Endothelial cell of umbilical vein (primary cell): ENCODE measurements at regions not wholly inside any gene's neighbourhood (a gene's known extent, or its start where the extent isn't known, plus 50 kb on each side); places are given as distances from the start of the nearest gene placed in this dataset.

ENCODE experiments used
- BruUV-seq: library from RNA; stranded (reverse); fragments of 400-500 nt; replicated peaks from 2 replicates; lab custom pipeline; 2021; lab: Mats Ljungman, UMichigan
- CTCF ChIA-PET: fragments of 300-600, 350-600 bp; sonication (Branson Sonifier 250); formaldehyde crosslinking; loops from one replicate; lab custom pipeline; 2021; ENCODE audit warnings: antibody characterized with exemption, inconsistent platforms; lab: Charles Lee
- POLR2A ChIA-PET: fragments of 300-600, 350-600 bp; sonication (Branson Sonifier 250); formaldehyde crosslinking; loops from one replicate; lab custom pipeline; 2021; ENCODE audit warnings: antibody characterized with exemption, inconsistent platforms; lab: Charles Lee
- DNase-seq: peaks from one replicate; pipeline ENCODE4 v3.0.0-alpha.2; 2011; ENCODE audit warnings: low read depth, low spot score
- FAIRE-seq: peaks from 2 replicates; lab custom pipeline; 2011; peaks lifted over from hg19 to GRCh38; lab: Jason Lieb, UNC
- H2AFZ ChIP-seq: 2 replicates; pipeline ENCODE4 v1.6.0; 2012; ENCODE audit warnings: low read depth, low read length, control low read depth, inconsistent platforms
- H3K27ac ChIP-seq: 2 replicates; pipeline ENCODE4 v1.5.1; 2011; ENCODE audit warnings: low read depth, mild to moderate bottlenecking, control low read depth, low read length, moderate library complexity; ENCODE audit not compliant: insufficient read depth
- H3K27me3 ChIP-seq, 2 experiments: 2 replicates each; pipeline versions ENCODE4 v1.6.0 to v1.6.1; 2011; ENCODE audit warnings: low read length in 2 of 2, mixed read lengths in 1 of 2; ENCODE audit not compliant: control insufficient read depth in 2 of 2, insufficient read depth in 2 of 2
- H3K36me3 ChIP-seq, 2 experiments: 2 replicates in 1 of 2; 3 replicates in 1 of 2; pipeline ENCODE4 v1.5.1; 2011; ENCODE audit warnings: low read length in 2 of 2, mild to moderate bottlenecking in 1 of 2, moderate library complexity in 1 of 2; ENCODE audit not compliant: control insufficient read depth in 2 of 2, insufficient read depth in 2 of 2; ENCODE audit errors: extremely low read depth in 1 of 2
- H3K4me1 ChIP-seq: 3 replicates; pipeline ENCODE4 v1.5.1; 2011; ENCODE audit warnings: mild to moderate bottlenecking, low read length; ENCODE audit not compliant: control insufficient read depth, insufficient read depth; ENCODE audit errors: extremely low read depth
- H3K4me2 ChIP-seq: 2 replicates; pipeline ENCODE4 v1.6.1; 2011; ENCODE audit warnings: low read length, control low read depth, mixed read lengths; ENCODE audit not compliant: insufficient read depth
- H3K4me3 ChIP-seq, 3 experiments: fragments of 200-600 bp in 1 of 3; sonication (generic), shearing (Covaris generic) in 1 of 3; replicated peaks in 1 of 3; 2 replicates each; pipeline ENCODE4 v1.5.1; 2011 to 2016; ENCODE audit warnings: control low read depth in 3 of 3, low read length in 3 of 3, mild to moderate bottlenecking in 2 of 3, inconsistent platforms in 1 of 3, low read depth in 1 of 3, moderate library complexity in 1 of 3; ENCODE audit not compliant: insufficient read depth in 1 of 3
- H3K79me2 ChIP-seq: 2 replicates; pipeline ENCODE4 v1.6.0; 2012; ENCODE audit warnings: low read length, inconsistent platforms; ENCODE audit not compliant: control insufficient read depth, insufficient read depth
- H3K9ac ChIP-seq: replicated peaks from 2 replicates; pipeline ENCODE3; 2011; ENCODE audit warnings: low read length, control low read depth; ENCODE audit not compliant: insufficient read depth; ENCODE audit errors: extremely low read depth
- H3K9me1 ChIP-seq: replicated peaks from 3 replicates; pipeline ENCODE4 v1.6.0; 2011; ENCODE audit warnings: mild to moderate bottlenecking, low read length; ENCODE audit not compliant: control insufficient read depth, insufficient read depth; ENCODE audit errors: extremely low read depth
- H3K9me3 ChIP-seq: replicated peaks from 2 replicates; pipeline ENCODE4 v1.5.1; 2012; ENCODE audit warnings: low read length, inconsistent platforms; ENCODE audit not compliant: control insufficient read depth, insufficient read depth
- H4K20me1 ChIP-seq: replicated peaks from 2 replicates; pipeline ENCODE3; 2011; ENCODE audit warnings: mild to moderate bottlenecking, low read length; ENCODE audit not compliant: control insufficient read depth, insufficient read depth; ENCODE audit errors: extremely low read depth
- CTCF ChIP-seq, 2 donors: IDR thresholded peaks; 1 replicate in 1 of 2; 2 replicates in 1 of 2; pipeline ENCODE4 v1.5.1; 2011; ENCODE audit warnings: low read length in 2 of 2, mild to moderate bottlenecking in 2 of 2, moderate library complexity in 2 of 2, control low read depth in 1 of 2, inconsistent platforms in 1 of 2, low read depth in 1 of 2; ENCODE audit not compliant: insufficient read depth in 1 of 2; ENCODE audit errors: extremely low read depth in 1 of 2
- FOS ChIP-seq: IDR thresholded peaks from 2 replicates; pipeline ENCODE4 v1.6.1; 2011; ENCODE audit warnings: mild to moderate bottlenecking, low read length, moderate library complexity, borderline replicate concordance; ENCODE audit not compliant: insufficient read depth
- GATA2 ChIP-seq: IDR thresholded peaks from 2 replicates; pipeline ENCODE4 v1.7.0; 2011; ENCODE audit warnings: low read depth, mild to moderate bottlenecking, moderate library complexity, mixed read lengths, low read length; ENCODE audit not compliant: insufficient read length, insufficient read depth
- JUN ChIP-seq: IDR thresholded peaks from 2 replicates; pipeline ENCODE4 v1.6.1; 2011; ENCODE audit warnings: borderline replicate concordance, low read depth; ENCODE audit not compliant: insufficient read length, insufficient read depth
- MAX ChIP-seq: IDR thresholded peaks from 2 replicates; pipeline ENCODE4 v1.6.1; 2011; ENCODE audit not compliant: insufficient read depth, insufficient read length
- MYC ChIP-seq: IDR thresholded peaks from one replicate; pipeline ENCODE4 v1.6.1; 2011; ENCODE audit warnings: mild to moderate bottlenecking, low read depth, low read length
- POLR2A ChIP-seq: IDR thresholded peaks from 2 replicates; pipeline ENCODE4 v1.6.1; 2012; ENCODE audit warnings: low read depth, mild to moderate bottlenecking, control low read depth, low read length
- POLR2AphosphoS5 ChIP-seq: IDR thresholded peaks from 2 replicates; pipeline ENCODE4 v1.6.1; 2012; ENCODE audit warnings: low read depth, mild to moderate bottlenecking, control low read depth, low read length, moderate library complexity; ENCODE audit not compliant: insufficient read depth
- dilution Hi-C: fragments of 300-500 bp; cut with MboI; formaldehyde crosslinking; loops from one replicate; pipeline ENCODE4 v1.15.0; 2019; ENCODE audit warnings: low sequenced_read_pairs; ENCODE audit not compliant: extremely low pct_ligation_motif_present
- intact Hi-C: fragments of 100-400 bp; cut with micrococcal nuclease; formaldehyde crosslinking; loops from one replicate; pipeline ENCODE4 v1.10.0; 2022

GRCh38 chr3:62975566-62975965, 100.3 kb upstream of the CADPS start:
- ChIA-PET CTCF (no interaction called here), POLR2A (no interaction called here)
- Histone ChIP-seq H2AFZ (no peak overlapping the region), H3K79me2 (no peaks in the 10 kb centered on the region), H3K9ac (no peak overlapping the region), H3K4me3 (no peak overlapping the region), H3K36me3 (no peaks in the 10 kb centered on the region), H4K20me1 (no peaks in the 10 kb centered on the region), H3K27ac (no peak overlapping the region), H3K9me1 (no peaks in the 10 kb centered on the region), H3K4me2 (no peak overlapping the region), H3K4me1 (no peaks in the 10 kb centered on the region), H3K27me3 (no peaks in the 10 kb centered on the region), H3K9me3 (no peaks in the 10 kb centered on the region)
- FAIRE-seq: no peak
- no TSS peak for BruUV-seq
- dilution Hi-C loops: no loop called here
- TF ChIP-seq POLR2A (no peak), JUN (no peak), FOS (no peak), MAX (no peak), GATA2 (no peak), POLR2AphosphoS5 (no peak), MYC (no peak), CTCF (IDR thresholded peaks at IDR 0.05; ENCODE audit: extremely low read depth in 1 of 2, insufficient read depth in 1 of 2, low read depth in 1 of 2, low read length in 2 of 2) (no peak)
- DNase-seq: no peak
- intact Hi-C loops: no loop called here
